ENCODE measurements at regions not wholly inside any gene's neighbourhood (a gene's known extent, or its start where the extent isn't known, plus 50 kb on each side); places are given as distances from the start of the nearest gene placed in this dataset.
A peak's percentile ranks its signal among the peaks of the same experiment; 100 is the strongest.
"Not testable (repeated sequence)": the region's sequence is repeated elsewhere in the genome, so short reads cannot be mapped to it uniquely, and the experiment has no call there.

DNA sequence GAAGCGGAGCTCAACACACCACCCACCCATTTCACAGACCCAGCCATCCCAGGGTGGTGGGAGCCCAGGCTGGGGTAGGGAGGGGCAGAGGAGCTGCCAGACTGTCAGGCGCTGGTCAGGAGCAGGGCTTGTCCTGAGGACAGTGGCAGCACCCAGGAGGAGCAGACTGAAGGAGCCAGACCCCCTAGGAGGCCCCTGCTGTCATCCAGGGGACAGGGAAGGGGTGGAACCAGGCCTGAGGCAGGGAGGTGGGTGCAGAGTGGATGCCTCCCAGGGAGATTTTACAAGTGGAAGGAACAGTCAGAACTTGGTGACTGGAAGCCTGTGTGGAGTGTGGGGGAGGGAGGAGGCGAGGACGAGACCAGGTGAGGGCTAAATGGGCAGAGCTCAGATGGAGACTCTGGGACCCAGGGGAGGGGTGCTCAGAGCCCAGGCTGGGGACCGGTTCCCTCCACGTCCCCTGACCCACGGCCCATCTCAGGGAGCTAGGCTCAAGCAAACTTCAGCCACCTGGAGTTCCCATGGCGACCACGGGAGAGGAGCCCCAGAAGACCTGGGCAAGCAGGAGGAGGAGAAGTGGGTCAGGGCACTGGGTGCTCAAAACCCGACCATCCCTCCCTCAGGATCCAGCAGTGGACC is 215.4 kb downstream of the TBC1D2B start:
- DNase-seq = not testable (repeated sequence)

DNA sequence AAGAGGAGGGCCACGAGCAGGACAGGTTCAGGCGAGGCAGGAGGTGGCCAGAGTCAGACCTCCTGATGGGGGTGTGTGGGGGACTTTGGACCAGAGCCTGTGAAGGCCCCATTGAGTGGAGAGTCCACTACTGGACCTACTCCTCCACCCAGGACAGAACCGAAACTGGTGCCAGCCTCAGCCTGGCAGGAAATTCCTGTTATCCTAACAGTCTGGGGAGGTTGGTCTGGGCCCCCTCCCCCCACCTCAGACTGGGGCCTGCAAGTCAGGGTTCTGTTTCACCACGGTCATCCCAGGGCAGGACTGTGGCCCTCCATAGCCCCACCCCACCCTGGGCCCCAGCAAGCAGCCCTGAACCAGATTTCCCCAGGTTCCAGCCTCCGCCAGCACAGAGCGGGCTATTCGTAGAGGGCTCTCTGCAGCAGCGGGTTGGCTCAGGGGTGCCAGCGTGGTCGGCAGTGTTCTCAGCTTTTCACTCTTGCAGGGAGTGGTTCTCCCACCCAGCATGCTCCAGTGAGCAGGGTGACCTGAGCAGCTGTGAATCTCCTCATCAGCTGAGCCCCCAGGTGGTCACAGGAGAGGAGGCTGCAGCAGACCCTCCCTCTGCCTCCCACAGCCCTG is 217.3 kb downstream of the TBC1D2B start:
- no peak for DNase-seq

DNA sequence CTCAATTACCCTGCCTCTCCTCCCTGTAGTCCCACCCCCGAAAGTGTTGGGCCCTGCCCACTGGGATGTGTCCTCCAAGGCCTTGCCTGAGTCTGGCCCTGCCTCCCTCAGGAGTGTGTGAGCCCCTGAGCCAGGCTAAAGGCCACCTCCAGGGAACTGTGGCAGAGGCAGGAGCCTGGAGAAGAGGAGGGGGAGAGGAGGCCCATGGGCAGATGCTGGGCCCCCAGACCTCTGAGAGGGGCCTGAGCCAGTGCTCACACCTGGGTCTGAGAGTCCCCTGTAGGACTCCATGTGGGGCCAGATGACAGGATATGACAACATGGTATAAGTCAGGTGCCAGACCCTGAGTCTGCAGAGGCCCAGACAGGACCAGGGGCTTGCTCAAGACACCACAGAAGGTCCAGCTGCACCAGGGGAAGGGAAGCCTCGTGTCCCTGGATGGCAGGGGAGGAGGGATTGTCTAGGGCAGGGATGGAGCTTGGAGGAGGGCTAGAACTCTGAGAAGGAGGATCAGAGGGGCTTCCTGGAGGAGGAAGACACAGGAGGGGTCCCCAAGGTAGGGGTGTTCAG is 217.9 kb downstream of the TBC1D2B start:
- DNase-seq = no peak

DNA sequence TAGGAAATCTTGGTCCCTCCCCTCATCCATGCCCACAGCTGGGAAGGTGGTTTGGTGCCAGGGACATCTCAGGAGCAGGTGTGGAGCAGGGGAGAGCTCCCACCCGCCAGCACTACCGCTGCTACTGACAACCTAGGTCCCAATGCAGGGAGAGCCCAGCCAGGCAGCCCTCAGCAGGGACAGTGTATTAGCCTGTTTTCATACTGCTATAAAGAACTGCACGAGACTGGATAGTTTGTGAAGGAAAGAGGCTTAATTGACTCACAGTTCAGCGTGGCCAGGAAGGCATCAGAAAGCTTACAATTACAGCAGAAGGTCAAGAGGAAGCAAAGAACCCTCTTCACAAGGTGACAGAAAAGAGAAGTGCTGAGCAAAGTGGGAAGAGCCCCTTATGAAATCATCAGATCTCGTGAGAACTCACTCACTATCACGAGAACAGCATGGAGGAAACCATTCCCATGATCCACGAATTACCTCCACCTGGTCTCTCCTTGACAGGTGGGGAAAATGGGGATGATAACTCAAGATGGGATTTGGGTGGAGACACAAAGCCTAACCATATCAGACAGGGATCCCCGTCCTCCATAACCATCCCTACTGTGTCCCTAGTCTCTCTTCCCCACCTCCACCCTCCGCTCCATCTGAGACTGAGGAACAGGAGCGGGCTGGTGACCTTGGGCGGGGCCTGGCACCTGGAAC is 218.6 kb downstream of the TBC1D2B start:
- no peak for DNase-seq

DNA sequence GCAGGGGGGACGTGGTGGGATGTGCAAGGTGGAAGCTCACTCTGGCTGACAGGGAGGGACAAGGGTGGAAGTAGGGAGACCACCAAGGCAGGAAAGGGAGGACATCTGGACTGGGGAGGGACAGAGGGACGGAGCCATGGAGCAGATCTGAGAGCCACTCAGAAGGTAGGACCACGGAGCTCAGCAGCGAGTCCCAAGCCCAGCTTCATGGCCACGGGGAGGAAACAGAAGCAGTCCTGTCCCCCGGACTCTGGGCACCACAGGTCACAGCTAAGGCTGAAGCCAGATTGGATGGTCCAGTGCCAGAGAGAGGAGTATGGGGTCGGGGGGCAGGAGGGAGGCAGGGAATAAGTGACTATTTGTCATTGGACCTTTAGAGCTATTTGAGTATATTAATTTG is 220.1 kb downstream of the TBC1D2B start:
- DNase-seq = no peak

DNA sequence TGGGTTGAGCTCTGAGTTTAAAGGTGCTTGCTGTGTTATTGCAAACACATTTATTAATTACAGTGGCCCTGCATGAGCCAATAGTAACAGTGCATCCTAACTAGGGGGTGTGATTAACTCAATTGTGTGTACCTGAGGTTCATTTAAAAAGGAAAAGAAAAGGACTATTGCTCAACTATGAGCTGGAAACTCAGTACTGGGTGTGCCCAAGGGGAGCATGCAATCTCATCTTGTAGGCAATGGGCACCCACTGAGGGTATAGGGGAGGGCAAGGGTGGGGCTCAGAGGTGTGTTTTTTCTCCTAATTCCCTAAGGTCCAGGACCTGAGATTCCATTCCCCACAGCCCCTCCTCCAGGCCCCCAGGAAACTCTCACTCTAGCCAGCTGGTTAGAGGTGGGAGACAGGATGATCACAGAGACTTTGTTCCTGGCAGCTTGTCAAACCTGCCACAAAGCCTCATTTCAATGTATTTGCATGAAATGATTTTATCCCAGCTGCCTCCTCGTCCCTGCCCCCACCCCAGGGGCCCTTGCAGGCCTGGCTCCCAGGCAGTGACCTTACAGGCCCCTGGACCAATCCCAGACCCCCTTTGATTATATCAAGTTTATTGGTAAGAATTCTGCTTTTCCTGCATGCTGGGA is 220.7 kb downstream of the TBC1D2B start:
- DNase-seq = no peak

DNA sequence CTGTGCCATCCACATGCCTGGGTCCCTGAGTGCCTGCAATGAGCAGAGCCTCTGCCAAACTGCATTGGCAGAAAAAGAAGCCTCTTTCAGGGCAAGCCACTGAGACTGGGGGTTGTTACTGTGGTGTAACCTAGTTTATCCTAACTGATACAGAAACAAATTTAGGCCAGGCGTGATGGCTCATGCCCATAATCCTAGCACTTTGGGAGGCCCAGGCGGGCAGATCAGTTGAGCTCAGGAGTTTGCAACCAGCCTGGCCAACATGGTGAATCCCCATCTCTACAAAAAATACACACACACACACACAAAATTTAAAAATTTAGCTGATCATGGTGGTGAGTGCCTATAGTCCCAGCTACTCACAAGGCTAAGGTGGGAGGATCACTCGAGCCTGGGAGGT is 221.6 kb downstream of the TBC1D2B start:
- no peak for DNase-seq

DNA sequence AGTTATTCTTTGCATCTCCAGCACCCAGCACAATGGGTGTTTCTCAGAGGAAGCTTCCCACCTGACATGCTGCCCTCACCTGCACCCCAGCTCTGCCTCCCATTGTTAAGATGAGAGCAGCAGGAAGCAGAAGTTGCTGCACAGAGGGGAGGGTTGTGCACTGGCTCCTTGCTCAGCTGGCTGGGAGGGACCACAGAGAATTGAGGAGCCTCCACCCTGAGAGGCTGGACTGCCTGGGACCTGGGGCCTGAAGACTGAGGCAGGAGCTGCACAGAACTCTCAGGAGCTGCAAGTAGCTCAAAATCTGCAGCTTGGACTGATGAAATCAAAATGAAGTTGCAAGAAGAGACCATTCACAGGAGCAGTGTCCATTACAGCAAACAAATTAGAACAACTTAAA is 222.3 kb upstream of the LINGO1 start:
- no peak for DNase-seq

DNA sequence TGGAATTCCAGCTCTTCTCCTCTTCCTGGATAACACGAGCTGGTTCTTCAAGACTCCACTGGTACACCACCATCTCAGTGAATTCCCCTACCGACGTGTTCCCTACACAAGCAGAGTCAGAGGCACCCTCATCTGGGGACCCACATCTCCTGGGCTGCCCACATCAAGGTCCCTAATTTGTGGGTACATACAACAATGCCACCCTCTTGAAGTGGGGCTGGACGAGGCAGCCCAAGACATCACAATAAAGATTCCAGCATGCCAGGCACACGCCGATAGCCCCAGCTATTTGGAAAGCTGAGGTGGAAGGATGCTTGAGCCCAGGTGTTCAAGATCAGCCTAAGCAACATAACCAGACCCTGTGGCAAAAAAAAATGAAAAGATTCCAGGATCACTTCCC is 221.2 kb upstream of the LINGO1 start:
- DNase-seq = no peak

DNA sequence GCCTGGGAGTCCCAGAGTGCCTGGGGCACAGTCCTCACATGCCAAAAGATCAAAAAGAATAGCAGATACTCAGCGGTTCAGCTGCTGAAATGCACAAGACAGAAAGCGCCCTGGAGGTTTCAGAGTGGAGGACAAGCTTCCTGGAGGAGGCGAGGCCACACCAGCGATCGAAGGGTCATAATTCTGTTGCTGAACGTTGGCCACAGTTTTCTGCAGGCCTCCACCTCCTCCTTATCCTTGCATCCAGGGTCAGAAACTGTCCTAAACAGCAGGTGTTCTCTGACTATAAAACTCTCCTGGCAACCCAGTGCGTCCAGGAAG is 220.3 kb upstream of the LINGO1 start:
- no peak for DNase-seq

DNA sequence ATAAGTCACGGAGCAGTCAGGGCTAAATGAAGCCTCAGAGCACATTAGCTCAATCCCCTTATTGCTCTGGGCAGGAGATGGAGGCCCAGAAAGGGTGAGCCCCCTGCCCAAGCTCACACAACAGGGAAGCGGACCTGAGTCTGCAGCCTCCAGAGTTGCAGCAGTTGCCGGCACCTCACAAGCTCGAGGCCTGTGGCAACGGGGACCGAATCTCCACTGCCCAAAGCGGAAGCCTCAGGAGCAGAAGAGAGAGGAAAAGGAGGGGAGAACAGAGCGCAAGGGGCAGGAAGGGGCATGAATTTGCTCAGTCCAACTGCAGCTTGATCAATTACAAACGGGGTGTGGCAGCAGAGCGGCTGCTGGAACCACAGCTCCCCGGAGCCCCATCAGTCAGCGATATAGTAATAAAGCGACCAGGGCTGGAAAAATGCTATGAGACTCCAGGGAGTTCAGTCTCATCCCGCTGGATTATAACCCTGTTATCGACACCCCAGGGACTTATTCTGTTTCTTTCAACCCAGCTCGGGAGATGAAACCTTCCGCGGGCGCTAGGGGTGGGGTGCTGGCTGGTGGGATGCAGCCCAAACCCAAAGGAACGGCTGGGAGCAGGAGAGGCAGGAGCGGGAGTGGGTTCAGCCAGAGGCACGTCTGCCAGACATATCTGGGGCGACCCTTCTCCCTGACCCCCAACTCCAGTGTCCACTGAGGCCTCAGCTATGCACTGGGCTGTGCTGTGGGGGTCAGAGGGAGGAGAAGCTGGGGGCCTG is 219.7 kb upstream of the LINGO1 start:
- no peak for DNase-seq

DNA sequence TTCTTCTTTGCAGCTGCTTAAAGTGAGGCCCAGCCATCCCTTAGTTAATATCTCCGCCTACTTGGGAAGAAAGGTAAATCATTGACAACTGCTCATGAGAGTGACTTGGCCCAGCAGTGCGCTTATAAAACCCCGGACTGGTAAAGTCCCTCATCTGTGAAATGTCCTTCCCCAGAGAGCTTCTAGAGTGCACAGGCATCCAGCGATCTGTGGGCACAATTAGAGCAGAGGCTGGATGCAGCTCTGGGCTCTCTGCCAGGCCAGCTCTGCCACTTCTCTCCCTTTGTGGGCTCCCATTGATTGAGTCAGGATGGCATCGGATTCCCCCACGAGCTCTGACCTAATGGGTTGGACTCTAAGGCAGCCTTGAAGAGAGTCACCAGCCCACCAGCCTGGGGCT is 219.0 kb upstream of the LINGO1 start:
- no peak for DNase-seq

DNA sequence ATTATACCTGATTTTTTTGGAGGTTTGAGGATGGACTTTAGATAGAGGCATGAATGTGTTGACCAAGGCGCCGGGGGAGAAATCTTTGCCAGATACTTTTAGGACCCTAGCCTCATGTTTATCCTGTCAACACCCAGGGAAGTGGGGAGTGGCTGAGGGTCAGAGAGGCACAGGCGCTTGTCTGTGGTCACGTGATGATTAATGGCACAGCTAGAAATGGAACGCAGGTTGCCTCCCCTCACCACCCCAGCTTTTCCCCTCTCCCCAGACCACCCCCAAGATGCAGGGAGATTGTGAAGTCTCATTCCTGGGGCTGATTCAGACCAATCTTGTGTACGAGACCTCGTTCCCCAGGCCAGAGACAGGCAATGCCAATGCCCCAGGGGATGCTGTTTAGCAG is 218.4 kb upstream of the LINGO1 start:
- no peak for DNase-seq

DNA sequence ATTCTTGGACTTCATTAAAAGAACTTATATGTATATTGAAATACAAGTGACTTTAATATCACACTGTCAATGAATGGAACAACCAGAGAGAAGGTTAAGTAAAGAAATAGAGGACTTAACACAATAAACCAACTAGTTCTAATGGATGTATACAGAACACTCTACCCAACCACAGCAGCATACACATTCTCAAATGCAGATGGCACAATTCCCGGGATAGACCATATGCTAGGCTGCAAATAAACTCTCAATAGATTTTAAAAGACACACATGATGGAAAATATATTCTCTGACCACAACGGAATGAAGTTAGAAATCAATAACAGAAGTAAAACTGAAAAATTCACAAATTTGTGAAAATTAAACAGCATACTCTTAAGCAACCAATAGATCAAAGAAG is 214.3 kb upstream of the LINGO1 start:
- no peak for DNase-seq

DNA sequence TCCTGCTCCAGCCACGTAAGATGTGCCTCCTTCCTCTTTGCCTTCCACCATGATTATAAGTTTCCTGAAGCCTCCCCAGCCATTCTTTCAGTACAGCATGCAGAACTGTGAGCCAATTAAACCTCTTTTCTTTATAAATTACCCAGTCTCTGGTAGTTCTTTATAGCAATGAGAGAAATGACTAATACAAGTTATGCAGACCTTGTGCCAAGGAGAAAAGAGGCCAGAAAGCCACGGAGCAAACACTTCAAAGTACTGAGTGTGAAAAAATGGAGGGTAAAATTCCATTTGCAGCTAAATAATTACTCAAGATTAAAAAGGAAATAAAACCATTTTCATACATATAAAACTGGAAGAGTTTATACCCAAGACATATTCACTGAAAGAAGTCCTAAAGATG is 213.6 kb upstream of the LINGO1 start:
- no peak for DNase-seq

DNA sequence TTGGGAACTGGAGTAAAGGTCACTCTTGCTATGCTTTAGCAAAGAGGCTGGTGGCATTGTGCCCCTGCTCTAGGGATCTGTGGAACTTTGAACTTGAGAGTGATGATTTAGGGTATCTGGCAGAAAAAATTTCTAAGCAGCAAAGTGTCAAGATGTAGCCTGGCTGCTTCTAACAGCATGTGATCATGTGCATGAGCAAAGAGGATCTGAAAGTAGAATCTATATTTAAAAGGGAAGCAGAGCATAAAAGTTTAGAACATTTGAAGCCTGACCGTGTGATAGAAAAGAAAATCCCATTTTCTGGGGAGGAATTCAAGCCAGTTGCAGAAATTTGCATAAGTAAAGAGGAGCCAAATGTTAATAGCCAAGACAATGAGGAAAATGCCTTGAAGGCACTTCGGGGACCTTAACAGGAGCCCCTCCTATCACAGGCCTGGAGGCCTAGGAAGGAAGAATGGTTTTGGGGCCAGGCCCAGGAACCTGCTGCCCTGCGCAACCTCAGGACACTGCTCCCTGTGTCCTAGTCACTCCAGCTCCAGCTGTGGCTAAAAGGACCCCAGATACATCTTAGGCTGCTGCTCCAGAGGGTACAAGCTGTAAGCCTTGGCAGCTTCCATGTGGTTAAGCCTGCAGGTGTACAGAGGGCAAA is 212.2 kb upstream of the LINGO1 start:
- DNase-seq = no peak

DNA sequence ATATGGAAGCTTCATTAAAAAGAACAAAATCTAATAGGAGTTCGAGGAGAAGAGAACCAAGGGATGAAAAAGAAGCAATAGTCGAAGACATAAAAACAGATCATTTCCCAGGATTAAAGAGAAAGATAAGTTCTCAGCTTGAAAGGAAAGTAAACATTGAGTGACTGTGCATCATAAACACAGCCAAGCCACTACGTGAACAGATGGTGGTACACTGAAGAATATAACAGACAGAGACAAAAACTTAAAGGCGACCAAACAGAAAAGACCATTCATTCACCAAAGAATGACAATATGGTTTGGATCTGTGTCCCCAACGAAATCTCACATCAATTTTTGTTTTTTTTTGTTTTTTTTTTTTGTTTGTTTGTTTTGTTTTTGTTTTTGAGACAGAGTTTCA is 210.8 kb upstream of the LINGO1 start:
- no peak for DNase-seq

DNA sequence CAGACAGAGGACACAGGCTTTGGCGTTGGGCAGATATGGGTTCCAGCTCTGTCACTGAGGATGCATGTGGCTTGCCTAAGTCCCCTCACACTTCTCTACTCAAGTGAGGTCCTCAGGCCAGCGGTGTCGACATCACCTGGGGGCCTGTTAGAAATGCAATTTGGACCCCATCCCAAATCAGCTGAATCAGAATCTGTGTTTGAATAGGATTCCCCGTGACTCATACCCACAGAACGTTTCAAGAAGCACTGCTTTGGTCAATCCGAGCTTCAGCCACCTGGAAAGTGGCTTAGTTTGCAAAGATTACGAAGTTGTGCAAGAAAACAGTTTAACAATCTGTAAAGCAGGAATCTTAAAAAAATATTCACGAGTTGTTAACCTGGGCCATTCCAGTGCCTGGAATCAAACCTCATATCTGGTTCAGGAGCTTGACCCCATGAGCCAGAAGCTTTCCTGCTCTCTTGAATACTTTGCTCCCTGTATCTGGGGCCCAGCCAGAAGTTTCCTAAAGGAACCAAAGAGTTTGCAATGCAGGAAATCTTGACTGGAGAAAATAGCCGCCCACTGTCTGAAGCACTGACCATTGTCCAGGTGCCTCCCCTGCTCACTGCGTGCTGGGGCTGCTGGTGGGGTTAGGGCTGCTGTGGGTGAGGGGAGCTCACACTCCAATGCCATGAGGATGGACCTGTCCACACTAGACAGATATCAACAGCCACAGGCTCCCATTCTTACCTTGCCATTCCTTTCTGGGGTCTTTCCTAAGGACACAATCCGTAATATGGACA is 208.5 kb upstream of the LINGO1 start:
- peak; percentile 22 for DNase-seq

DNA sequence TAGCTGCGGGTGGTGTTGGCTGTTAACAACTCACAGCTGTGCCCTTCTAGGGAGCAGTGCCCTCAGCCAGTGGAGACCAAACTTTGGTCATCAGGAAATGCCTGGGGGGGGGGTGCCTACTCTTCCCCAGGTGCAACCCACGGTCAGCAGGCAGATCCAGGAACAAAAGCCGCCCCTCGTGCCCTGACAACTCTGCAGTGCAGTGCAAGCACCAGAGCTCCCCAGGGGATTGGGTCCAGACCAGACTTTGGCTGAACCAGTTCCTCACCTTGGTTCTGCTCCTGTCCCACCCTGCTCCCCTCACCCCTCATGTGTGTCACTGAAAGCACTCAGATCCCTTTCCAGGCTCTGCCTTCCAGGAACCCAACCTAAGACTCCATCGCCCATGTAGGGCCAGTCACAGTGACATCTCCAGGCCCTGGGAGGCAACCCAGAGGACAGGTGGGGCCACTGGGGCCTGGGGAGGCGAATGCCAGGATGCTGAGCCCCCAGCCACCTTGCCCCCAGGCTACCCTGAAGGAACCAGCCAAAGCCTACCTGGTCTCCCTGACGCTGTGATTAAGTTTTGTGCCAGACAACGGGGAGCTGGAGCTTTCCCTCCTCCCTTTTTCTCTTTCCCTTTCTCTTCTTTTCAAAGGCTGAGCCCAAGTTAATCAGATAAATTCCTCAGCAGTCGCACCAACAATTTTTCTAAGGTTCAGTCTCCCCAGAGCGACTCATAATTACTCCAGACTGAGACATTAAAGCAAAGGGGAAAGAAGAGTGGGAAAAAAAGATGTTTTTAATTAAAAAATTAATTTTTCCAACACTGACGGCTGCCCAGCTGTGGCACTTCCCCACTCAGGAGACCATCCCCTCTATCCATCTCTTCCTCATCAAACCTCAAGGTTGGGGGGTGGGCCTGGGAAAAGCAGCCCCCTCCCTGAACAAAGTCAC is 207.5 kb upstream of the LINGO1 start:
- DNase-seq = no peak

DNA sequence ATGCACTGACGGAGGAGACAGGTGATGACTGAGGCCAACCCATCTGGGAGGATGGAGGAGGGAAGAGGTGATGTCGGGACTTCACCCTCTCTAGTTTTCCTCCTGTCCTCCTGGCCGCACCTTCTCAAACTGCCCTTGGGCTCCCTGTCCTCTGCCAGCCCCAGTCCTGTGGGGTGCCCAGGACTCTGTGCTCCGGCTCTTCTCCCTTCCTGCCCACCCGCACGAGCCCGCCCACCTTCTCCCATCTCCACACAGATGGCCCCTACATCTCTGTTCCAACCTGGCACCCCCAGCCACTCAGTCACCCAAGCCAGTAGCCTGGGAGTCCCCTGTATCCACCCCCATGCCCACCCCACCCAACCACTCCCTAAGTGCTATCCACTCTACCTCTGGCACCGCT is 206.7 kb upstream of the LINGO1 start:
- no peak for DNase-seq
